Endodermal cell (in vitro differentiated cells): ENCODE measurements at regions not wholly inside any gene's neighbourhood (a gene's known extent, or its start where the extent isn't known, plus 50 kb on each side); places are given as distances from the start of the nearest gene placed in this dataset.
A peak's percentile ranks its signal among the peaks of the same experiment; 100 is the strongest.

ENCODE experiments used
- DNase-seq: peaks from one replicate; pipeline ENCODE4 v3.0.0-alpha.2; 2017
- H3K27ac ChIP-seq: 2 replicates; pipeline ENCODE4 v1.5.1; 2013; ENCODE audit warnings: mild to moderate bottlenecking, low read depth, low read length, moderate library complexity
- H3K27me3 ChIP-seq: 2 replicates; pipeline ENCODE4 v1.6.1; 2013; ENCODE audit warnings: mild to moderate bottlenecking, low read length, moderate library complexity; ENCODE audit not compliant: insufficient read depth, control insufficient read depth, poor library complexity, severe bottlenecking
- H3K36me3 ChIP-seq: 2 replicates; pipeline ENCODE4 v1.7.0; 2013; ENCODE audit warnings: mild to moderate bottlenecking, low read length, moderate library complexity; ENCODE audit not compliant: control insufficient read depth, insufficient read depth
- H3K4me1 ChIP-seq: one replicate; pipeline ENCODE4 v1.7.0; 2013; ENCODE audit warnings: low read length; ENCODE audit not compliant: control insufficient read depth, insufficient read depth
- H3K4me3 ChIP-seq: 2 replicates; pipeline ENCODE4 v1.5.1; 2013; ENCODE audit warnings: mild to moderate bottlenecking, low read length, moderate library complexity
- H3K9ac ChIP-seq: 2 replicates; pipeline ENCODE4 v1.6.1; 2013; ENCODE audit warnings: mild to moderate bottlenecking, low read length, moderate library complexity; ENCODE audit not compliant: poor library complexity, severe bottlenecking; ENCODE audit errors: extremely low read depth
- H3K9me3 ChIP-seq: 2 replicates; pipeline ENCODE4 v1.6.1; 2013; ENCODE audit warnings: mild to moderate bottlenecking, low read length, moderate library complexity; ENCODE audit not compliant: control insufficient read depth
- H3K27ac Mint-ChIP-seq: 2 replicates; pipeline ENCODE4 v1.8.0; 2020; ENCODE audit warnings: mixed read lengths
- H3K27me3 Mint-ChIP-seq: 2 replicates; pipeline ENCODE4 v1.8.0; 2021; ENCODE audit warnings: mild to moderate bottlenecking, mixed read lengths; ENCODE audit not compliant: insufficient read depth
- H3K36me3 Mint-ChIP-seq: 2 replicates; pipeline ENCODE4 v1.8.0; 2020; ENCODE audit warnings: low read depth, mixed read lengths
- H3K4me1 Mint-ChIP-seq: 2 replicates; pipeline ENCODE4 v1.8.0; 2020; ENCODE audit warnings: mixed read lengths
- H3K4me3 Mint-ChIP-seq: 2 replicates; pipeline ENCODE4 v1.8.0; 2020; ENCODE audit warnings: mild to moderate bottlenecking, moderate library complexity, mixed read lengths
- H3K9me3 Mint-ChIP-seq: 2 replicates; pipeline ENCODE4 v1.8.0; 2020; ENCODE audit warnings: mild to moderate bottlenecking, mixed read lengths
- CTCF ChIP-seq: fragments of 200-600 bp; sonication (generic); conservative IDR thresholded peaks from 2 replicates; pipeline ENCODE4 v1.5.0; 2021; ENCODE audit warnings: antibody characterized with exemption, mild to moderate bottlenecking
- WGBS, 2 experiments: methylation state at CpG; one replicate each; pipeline versions ENCODE4 v1.1.5 to v1.1.7; 2013; ENCODE audit warnings: missing lambda C conversion rate in 2 of 2, mixed read lengths in 1 of 2; ENCODE audit not compliant: insufficient coverage in 1 of 2, insufficient read length in 1 of 2; 5-methylcytosine and 5-hydroxymethylcytosine counted together

GRCh38 chr4:138558886-138559285, 316.7 kb upstream of the SLC7A11 start:
- Histone ChIP-seq H3K27me3 (no peaks in the 10 kb centered on the region), H3K36me3 (no peaks in the 10 kb centered on the region), H3K27ac (no peak overlapping the region), H3K9ac (no peak overlapping the region), H3K9me3 (no peaks in the 10 kb centered on the region), H3K4me3 (no peak overlapping the region), H3K4me1 (no peaks in the 10 kb centered on the region)
- 92% methylated on average over 1 of the region's 1 CpG; no CpG with 5 or more reads in 1 of the 2 experiments for WGBS, 2 experiments
- Mint-ChIP-seq H3K27me3 (peaks cover 2% of the 10 kb centered on the region), H3K4me1 (peaks cover 6% of the 10 kb centered on the region), H3K27ac (no peak overlapping the region), H3K4me3 (no peak overlapping the region), H3K9me3 (peaks cover 6% of the 10 kb centered on the region), H3K36me3 (no peaks in the 10 kb centered on the region)
- TF ChIP-seq CTCF, result no peak
- no peak for DNase-seq

DNA sequence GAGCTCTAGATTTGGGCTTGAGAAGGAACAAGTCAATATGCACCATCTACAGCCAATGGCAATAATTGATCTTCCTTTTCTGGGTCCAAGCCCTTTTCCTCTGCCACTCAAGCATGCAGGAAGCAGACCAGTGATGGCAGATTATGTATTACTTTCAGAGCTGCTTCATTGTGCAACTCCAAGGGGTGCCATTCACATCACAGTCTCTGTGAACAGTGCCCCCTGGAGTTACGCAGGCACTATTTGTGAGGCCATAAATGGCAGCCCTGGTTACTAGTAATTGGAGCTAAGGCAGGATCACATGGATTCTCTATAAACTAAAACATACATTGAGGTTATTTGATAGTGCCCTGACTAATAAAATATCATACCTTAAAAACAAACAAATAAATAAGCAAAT, 313.4 kb upstream of the SLC7A11 start:
- Histone ChIP-seq H3K4me1 (no peaks in the 10 kb centered on the region), H3K4me3 (no peak overlapping the region), H3K9me3 (no peaks in the 10 kb centered on the region), H3K9ac (no peak overlapping the region), H3K27me3 (no peaks in the 10 kb centered on the region), H3K36me3 (no peaks in the 10 kb centered on the region), H3K27ac (no peak overlapping the region)
- Mint-ChIP-seq H3K27ac (no peak overlapping the region), H3K27me3 (no peaks in the 10 kb centered on the region), H3K9me3 (peaks cover 11% of the 10 kb centered on the region), H3K4me1 (peaks cover 6% of the 10 kb centered on the region), H3K36me3 (peaks cover 4% of the 10 kb centered on the region), H3K4me3 (no peak overlapping the region)
- WGBS, 2 experiments, result 60 to 75% methylated on average over 1 of the region's 1 CpG
- peak; percentile 72 for DNase-seq
- TF ChIP-seq CTCF, result peak; percentile 73

DNA sequence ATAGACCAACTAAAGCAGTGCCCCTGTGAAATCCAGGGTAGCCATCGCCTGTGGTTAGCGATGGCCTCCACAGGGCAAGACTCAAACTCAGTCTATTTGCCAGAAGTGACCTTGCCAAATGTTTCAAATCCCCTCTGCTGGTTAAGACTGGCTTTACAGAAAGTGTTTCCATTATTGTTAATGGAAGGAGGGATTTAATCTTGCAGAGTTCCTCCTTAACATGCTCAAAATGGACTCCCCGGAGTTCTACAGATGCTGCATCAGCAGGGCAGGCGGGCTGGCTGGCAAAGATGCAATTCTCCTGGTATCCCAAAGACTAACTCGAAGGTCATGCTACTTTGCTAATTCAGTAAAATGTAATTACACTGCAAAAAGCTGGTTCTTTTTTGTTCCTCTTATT, 313.0 kb upstream of the SLC7A11 start:
- Histone ChIP-seq H3K27me3 (no peaks in the 10 kb centered on the region), H3K27ac (no peak overlapping the region), H3K9me3 (no peaks in the 10 kb centered on the region), H3K9ac (no peak overlapping the region), H3K36me3 (no peaks in the 10 kb centered on the region), H3K4me1 (no peaks in the 10 kb centered on the region), H3K4me3 (no peak overlapping the region)
- no peak for TF ChIP-seq CTCF
- peak; percentile 43 for DNase-seq
- H3K36me3 Mint-ChIP-seq, result peaks cover 4% of the 10 kb centered on the region
- WGBS, 2 experiments, result 95 to 100% methylated on average over 2 to 5 of the region's 5 CpGs
- no peak overlapping the region for H3K27ac Mint-ChIP-seq
- H3K4me3 Mint-ChIP-seq, result no peak overlapping the region
- peaks cover 6% of the 10 kb centered on the region for H3K4me1 Mint-ChIP-seq
- no peaks in the 10 kb centered on the region for H3K27me3 Mint-ChIP-seq
- peaks cover 10% of the 10 kb centered on the region for H3K9me3 Mint-ChIP-seq
